HepG2 (cell line): ENCODE measurements at regions not wholly inside any gene's neighbourhood (a gene's known extent, or its start where the extent isn't known, plus 50 kb on each side); places are given as distances from the start of the nearest gene placed in this dataset.

Source experiments
- ATAC-seq: fragments of 200-7000 bp; cut with Tn5 transposase; 3 replicates; pipeline ENCODE4 v1.9.1; 2020; ENCODE audit warnings: mild to moderate bottlenecking, moderate library complexity
- BruUV-seq: library from RNA; stranded (reverse); fragments of 400-500 nt; replicated peaks from 2 replicates; lab custom pipeline; 2021; lab: Mats Ljungman, UMichigan
- CTCF ChIA-PET: fragments of 300-600 bp; formaldehyde crosslinking; extraction: SDS; loops from one replicate; lab custom pipeline; 2021; ENCODE audit warnings: low total read pairs, inconsistent platforms, low intra/inter-chr PET ratio; lab: Yijun Ruan, JAX
- POLR2A ChIA-PET: fragments of 350-600 bp; sonication (Branson Sonifier 250); formaldehyde crosslinking; loops from one replicate; lab custom pipeline; 2020; ENCODE audit warnings: antibody characterized with exemption, inconsistent platforms; lab: Yijun Ruan, JAX
- DNase-seq: peaks from one replicate; pipeline ENCODE4 v3.0.0-alpha.2; 2015; ENCODE audit warnings: low spot score
- FAIRE-seq: peaks from 3 replicates; lab custom pipeline; 2011; peaks lifted over from hg19 to GRCh38; lab: Jason Lieb, UNC
- H2AFZ ChIP-seq: one replicate; pipeline ENCODE4 v1.6.1; 2011; ENCODE audit warnings: low read length, inconsistent platforms
- H3K27ac ChIP-seq: fragments of 300-600 bp; 3 replicates; pipeline ENCODE4 v1.8.0; 2011; ENCODE audit warnings: mixed run types, mild to moderate bottlenecking, mixed read lengths, low read length, inconsistent platforms; ENCODE audit not compliant: insufficient read depth; ENCODE audit errors: extremely low read length
- H3K27me3 ChIP-seq, 2 experiments: fragments of 200-600 bp in 1 of 2; 2 replicates in 1 of 2; 3 replicates in 1 of 2; pipeline versions ENCODE4 v1.6.0 to v1.8.0; 2011; ENCODE audit warnings: low read length in 2 of 2, mild to moderate bottlenecking in 2 of 2, moderate library complexity in 2 of 2, inconsistent platforms in 1 of 2; ENCODE audit not compliant: insufficient read depth in 2 of 2, control insufficient read depth in 1 of 2
- H3K36me3 ChIP-seq, 2 experiments: fragments of 200-600 bp in 1 of 2; replicated peaks in 1 of 2; 2 replicates in 1 of 2; 3 replicates in 1 of 2; pipeline versions ENCODE4 v1.5.1 to v1.8.0; 2011; ENCODE audit warnings: low read length in 2 of 2, inconsistent platforms in 1 of 2; ENCODE audit not compliant: insufficient read depth in 2 of 2, control insufficient read depth in 1 of 2
- H3K4me1 ChIP-seq: 2 replicates; pipeline ENCODE4 v1.5.1; 2012; ENCODE audit warnings: low read length, inconsistent platforms; ENCODE audit not compliant: insufficient read depth
- H3K4me2 ChIP-seq: 2 replicates; pipeline ENCODE4 v1.6.0; 2011; ENCODE audit warnings: low read depth, low read length, inconsistent platforms
- H3K4me3 ChIP-seq, 3 experiments: fragments of 200-600 bp in 1 of 3; sonication (generic), shearing (Covaris generic) in 1 of 3; replicated peaks in 1 of 3; 2 replicates each; pipeline ENCODE4 v1.5.1; 2011 to 2016; ENCODE audit warnings: low read length in 3 of 3, inconsistent platforms in 2 of 3, low read depth in 2 of 3, mild to moderate bottlenecking in 2 of 3, control low read depth in 1 of 3, mixed read lengths in 1 of 3; ENCODE audit not compliant: insufficient read depth in 1 of 3
- H3K79me2 ChIP-seq: one replicate; pipeline ENCODE4 v1.6.1; 2011; ENCODE audit warnings: low read length, inconsistent platforms; ENCODE audit not compliant: insufficient read depth
- H3K9ac ChIP-seq: 2 replicates; pipeline ENCODE4 v1.6.0; 2011; ENCODE audit warnings: mild to moderate bottlenecking, low read depth, low read length, inconsistent platforms; ENCODE audit not compliant: insufficient read depth
- H3K9me3 ChIP-seq: 2 replicates; pipeline ENCODE4 v1.5.1; 2012; ENCODE audit warnings: mild to moderate bottlenecking, low read length
- H4K20me1 ChIP-seq: 2 replicates; pipeline ENCODE4 v1.6.0; 2011; ENCODE audit warnings: inconsistent platforms, mild to moderate bottlenecking, low read length, moderate library complexity; ENCODE audit not compliant: insufficient read depth
- HNF4A ChIP-seq: sonication (generic); formaldehyde crosslinking; IDR thresholded peaks from 2 replicates; pipeline ENCODE4 v1.4.0; 2020; ENCODE audit warnings: missing genetic modification reagents
- ISX ChIP-seq: sonication (generic); formaldehyde crosslinking; conservative IDR thresholded peaks from 2 replicates; pipeline ENCODE4 v1.5.0; 2020; ENCODE audit warnings: missing genetic modification reagents
- NFE2L2 ChIP-seq: fragments of 150-350 bp; IDR thresholded peaks from 2 replicates; pipeline ENCODE4 v1.6.1; 2014; ENCODE audit warnings: low read length
- NR3C1 ChIP-seq: sonication (generic); formaldehyde crosslinking; IDR thresholded peaks from 2 replicates; pipeline ENCODE4 v1.4.0; 2020; ENCODE audit warnings: missing genetic modification reagents
- POLR2AphosphoS2 ChIP-seq: IDR thresholded peaks from 2 replicates; pipeline ENCODE4 v1.6.1; 2011; ENCODE audit warnings: low read depth, low read length, improper control_type of control experiment
- RBM22 ChIP-seq: fragments of 200-400 bp; formaldehyde crosslinking; optimal IDR thresholded peaks from 2 replicates; pipeline ENCODE3; 2017; ENCODE audit warnings: mild to moderate bottlenecking, low read length, moderate library complexity
- SALL2 ChIP-seq: sonication (generic); formaldehyde crosslinking; IDR thresholded peaks from 2 replicates; pipeline ENCODE4 v1.8.1; 2023; ENCODE audit warnings: mild to moderate bottlenecking, missing genetic modification reagents, inconsistent platforms
- SNRNP70 ChIP-seq: fragments of 200-400 bp; formaldehyde crosslinking; IDR thresholded peaks from 2 replicates; pipeline ENCODE4 v1.6.1; 2017; ENCODE audit warnings: mild to moderate bottlenecking, low read depth, low read length, moderate library complexity
- TBP ChIP-seq: sonication (generic); formaldehyde crosslinking; IDR thresholded peaks from 2 replicates; pipeline ENCODE4 v1.5.0; 2020; ENCODE audit warnings: missing genetic modification reagents
- THAP11 ChIP-seq: IDR thresholded peaks from 2 replicates; pipeline ENCODE4 v1.6.1; 2016; ENCODE audit warnings: missing biosample characterization, missing genetic modification reagents
- ZFP82 ChIP-seq: sonication (generic); formaldehyde crosslinking; IDR thresholded peaks from 2 replicates; pipeline ENCODE4 v1.5.1; 2020; ENCODE audit warnings: mild to moderate bottlenecking, missing genetic modification reagents, borderline replicate concordance
- ZNF276 ChIP-seq: sonication (generic); formaldehyde crosslinking; IDR thresholded peaks from 2 replicates; pipeline ENCODE4 v1.4.0; 2020; ENCODE audit warnings: mild to moderate bottlenecking, low read depth, missing genetic modification reagents
- ZNF468 ChIP-seq: sonication (generic); formaldehyde crosslinking; IDR thresholded peaks from 2 replicates; pipeline ENCODE4 v1.8.0; 2022; ENCODE audit warnings: mild to moderate bottlenecking, moderate library complexity, missing genetic modification reagents
- ZNF614 ChIP-seq: IDR thresholded peaks from 2 replicates; pipeline ENCODE4 v1.6.1; 2018; ENCODE audit warnings: missing biosample characterization, missing genetic modification reagents, inconsistent platforms, borderline replicate concordance
- ZNF652 ChIP-seq: IDR thresholded peaks from 2 replicates; pipeline ENCODE4 v1.6.1; 2016; ENCODE audit warnings: low read depth, borderline replicate concordance
- ZNF703 ChIP-seq: sonication (generic); formaldehyde crosslinking; IDR thresholded peaks from 2 replicates; pipeline ENCODE4 v1.5.1; 2020; ENCODE audit warnings: missing genetic modification reagents, mild to moderate bottlenecking, moderate library complexity, borderline replicate concordance
- WGBS: methylation state at CpG from one replicate; pipeline ENCODE4 v1.1.6; 2017; ENCODE audit warnings: low lambda C conversion rate; 5-methylcytosine and 5-hydroxymethylcytosine counted together
- in situ Hi-C: cut with HindIII; loops from 2 replicates; pipeline ENCODE4 v1.10.0; 2017; ENCODE audit warnings: low pct_unique_long_range_greater_than_20kb; ENCODE audit not compliant: extremely low pct_ligation_motif_present
- intact Hi-C: fragments of 100-400 bp; cut with micrococcal nuclease; formaldehyde crosslinking; loops from one replicate; pipeline ENCODE4 v1.10.0; 2022; ENCODE audit not compliant: unreplicated experiment
- TF ChIP-seq, protein P1 (sequence below): sonication (generic); formaldehyde crosslinking; IDR thresholded peaks from 2 replicates; pipeline ENCODE4 v1.8.0; 2022; ENCODE audit warnings: mild to moderate bottlenecking, missing genetic modification reagents
- TF ChIP-seq, protein P2 (sequence below): sonication (generic); formaldehyde crosslinking; IDR thresholded peaks from 2 replicates; pipeline ENCODE4 v1.8.0; 2022; ENCODE audit warnings: missing genetic modification reagents, mild to moderate bottlenecking, borderline replicate concordance

DNA sequence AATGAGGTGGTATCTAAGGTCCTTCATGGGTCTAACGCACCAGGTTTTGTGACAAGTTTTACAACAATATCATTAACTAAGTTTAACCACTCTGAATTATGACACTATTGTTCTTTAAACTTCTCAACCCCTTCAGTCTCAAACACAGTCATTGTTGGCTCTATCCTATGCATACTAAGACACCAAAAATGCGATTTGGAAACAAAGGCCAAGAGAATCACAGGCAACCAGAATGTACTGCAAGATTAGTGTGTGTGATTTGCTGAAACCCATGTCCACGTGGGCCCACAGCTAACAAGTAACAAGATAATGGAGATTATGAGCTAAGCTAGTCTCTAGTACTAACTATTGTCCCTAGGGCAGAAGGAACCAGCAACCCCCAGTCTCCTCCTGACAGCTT lies 142.2 kb upstream of the RANBP3L start (continued):
- no peak for TF ChIP-seq ZFP82 (CRISPR knock-in tag)

DNA sequence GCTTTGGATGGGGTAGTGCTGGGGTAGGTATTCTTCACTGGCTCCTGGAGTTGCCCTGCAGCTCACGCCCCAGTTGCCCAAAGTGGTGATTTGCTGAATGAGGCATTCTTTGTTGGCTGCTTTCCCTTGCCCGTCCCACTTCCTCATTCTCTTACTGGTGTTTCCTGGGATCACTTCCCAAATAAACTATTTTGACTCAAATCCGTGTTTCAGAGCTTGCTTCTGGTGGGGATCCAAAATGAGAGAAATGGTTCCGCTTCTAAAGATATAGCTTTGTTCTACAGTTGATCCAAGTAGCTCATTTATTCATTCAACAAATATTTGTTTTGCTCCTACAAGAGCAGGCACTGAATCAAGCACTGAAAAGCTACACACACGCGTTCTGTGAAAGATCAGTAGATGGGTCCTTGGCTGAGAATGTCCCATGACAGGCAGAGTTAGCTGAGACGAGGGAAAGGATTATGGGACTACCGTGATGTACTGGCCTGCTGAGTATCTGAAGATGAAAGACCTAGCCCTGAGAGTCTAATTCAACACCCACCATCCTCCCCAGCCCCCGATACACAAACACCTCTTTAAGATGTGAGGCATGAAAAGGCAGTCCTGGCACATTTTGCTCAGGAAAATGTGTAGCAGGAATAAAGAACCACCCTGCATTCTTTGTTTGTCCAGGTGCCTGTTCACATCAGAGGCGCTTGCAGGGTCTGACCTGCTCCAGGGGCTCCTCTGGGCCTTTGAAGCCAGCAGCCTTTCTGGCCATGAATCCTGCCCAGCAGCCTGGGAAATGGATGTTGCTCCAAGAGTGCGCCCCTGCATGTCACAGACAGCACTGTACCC lies 143.1 kb upstream of the RANBP3L start:
- peaks cover 13% of the 10 kb centered on the region for H3K4me1 ChIP-seq
- ChIA-PET CTCF (no interaction called here), POLR2A (no interaction called here)
- H3K4me3 ChIP-seq: no peak overlapping the region
- 0 out of 5 replicates have a peak, but pooled peaks cover 0 to 5% of the 10 kb centered on the region in 2 experiments for H3K27me3 ChIP-seq
- H3K9ac ChIP-seq: no peak overlapping the region
- WGBS: 61% methylated on average over 11 of the region's 11 CpGs
- H3K9me3 ChIP-seq: no peaks in the 10 kb centered on the region; the same call in 1 of the 2 replicates
- FAIRE-seq: no peak
- intact Hi-C loops (no loop called here), in situ Hi-C loops (no loop called here)
- no peak for TF ChIP-seq ISX (CRISPR knock-in tag)
- no peak for TF ChIP-seq ZNF703
- no peak for TF ChIP-seq NFE2L2
- no peak for TF ChIP-seq HNF4A (CRISPR knock-in tag)
- TF ChIP-seq POLR2AphosphoS2: no peak
- no peak for TF ChIP-seq THAP11 (CRISPR knock-in tag)
- TF ChIP-seq TBP (CRISPR knock-in tag): no peak
- TF ChIP-seq NR3C1: no peak
- TF ChIP-seq, protein P1, sequence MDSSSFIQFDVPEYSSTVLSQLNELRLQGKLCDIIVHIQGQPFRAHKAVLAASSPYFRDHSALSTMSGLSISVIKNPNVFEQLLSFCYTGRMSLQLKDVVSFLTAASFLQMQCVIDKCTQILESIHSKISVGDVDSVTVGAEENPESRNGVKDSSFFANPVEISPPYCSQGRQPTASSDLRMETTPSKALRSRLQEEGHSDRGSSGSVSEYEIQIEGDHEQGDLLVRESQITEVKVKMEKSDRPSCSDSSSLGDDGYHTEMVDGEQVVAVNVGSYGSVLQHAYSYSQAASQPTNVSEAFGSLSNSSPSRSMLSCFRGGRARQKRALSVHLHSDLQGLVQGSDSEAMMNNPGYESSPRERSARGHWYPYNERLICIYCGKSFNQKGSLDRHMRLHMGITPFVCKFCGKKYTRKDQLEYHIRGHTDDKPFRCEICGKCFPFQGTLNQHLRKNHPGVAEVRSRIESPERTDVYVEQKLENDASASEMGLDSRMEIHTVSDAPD (CRISPR knock-in tag): no peak
- TF ChIP-seq SALL2 (CRISPR knock-in tag): no peak
- TF ChIP-seq ZNF468 (CRISPR knock-in tag): no peak
- TF ChIP-seq ZNF614 (CRISPR knock-in tag): no peak
- TF ChIP-seq ZNF276 (CRISPR knock-in tag): no peak
- no peak for TF ChIP-seq SNRNP70
- TF ChIP-seq RBM22: no peak
- TF ChIP-seq, protein P2, sequence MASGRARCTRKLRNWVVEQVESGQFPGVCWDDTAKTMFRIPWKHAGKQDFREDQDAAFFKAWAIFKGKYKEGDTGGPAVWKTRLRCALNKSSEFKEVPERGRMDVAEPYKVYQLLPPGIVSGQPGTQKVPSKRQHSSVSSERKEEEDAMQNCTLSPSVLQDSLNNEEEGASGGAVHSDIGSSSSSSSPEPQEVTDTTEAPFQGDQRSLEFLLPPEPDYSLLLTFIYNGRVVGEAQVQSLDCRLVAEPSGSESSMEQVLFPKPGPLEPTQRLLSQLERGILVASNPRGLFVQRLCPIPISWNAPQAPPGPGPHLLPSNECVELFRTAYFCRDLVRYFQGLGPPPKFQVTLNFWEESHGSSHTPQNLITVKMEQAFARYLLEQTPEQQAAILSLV: no peak
- no peak for TF ChIP-seq ZNF652 (CRISPR knock-in tag)
- no peaks in the 10 kb centered on the region for H3K79me2 ChIP-seq
- H2AFZ ChIP-seq: no peak overlapping the region
- H3K36me3 ChIP-seq: no peaks in the 10 kb centered on the region
- no TSS peak for BruUV-seq
- DNase-seq: no peak
- H4K20me1 ChIP-seq: no peaks in the 10 kb centered on the region
- no peak overlapping the region for H3K27ac ChIP-seq
- ATAC-seq: no peak
- H3K4me2 ChIP-seq: no peak overlapping the region
